SH-SY5Y (cell line): ENCODE measurements at regions not wholly inside any gene's neighbourhood (a gene's known extent, or its start where the extent isn't known, plus 50 kb on each side); places are given as distances from the start of the nearest gene placed in this dataset.

Experiments
- GATA2 ChIP-seq: IDR thresholded peaks from 2 replicates; pipeline ENCODE4 v1.6.1; 2011; ENCODE audit warnings: mild to moderate bottlenecking, low read depth, low read length
- GATA3 ChIP-seq: IDR thresholded peaks from 2 replicates; pipeline ENCODE4 v1.6.1; 2011; ENCODE audit warnings: low read depth, mild to moderate bottlenecking, low read length, moderate library complexity

- TF ChIP-seq GATA2 (no peak), GATA3 (no peak)
Observed at GRCh38 chr6:84853901-84854300, 89.5 kb upstream of the TBX18 start.
